ENCODE measurements at regions not wholly inside any gene's neighbourhood (a gene's known extent, or its start where the extent isn't known, plus 50 kb on each side); places are given as distances from the start of the nearest gene placed in this dataset.

GRCh38 chr6:12221856-12222255 is 68.3 kb upstream of the EDN1 start:
- Histone ChIP-seq H3K27me3 (no peaks in the 10 kb centered on the region), H3K4me3 (no peak overlapping the region), H3K4me1 (no peaks in the 10 kb centered on the region), H3K36me3 (no peaks in the 10 kb centered on the region), H3K9me3 (replicated peaks) (no peaks in the 10 kb centered on the region), H3K27ac (no peak overlapping the region)
- peak in 1 of 2 experiments; percentile 8 for DNase-seq

GRCh38 chr6:12222405-12223366 is 67.5 kb upstream of the EDN1 start:
- H3K9me3 ChIP-seq (replicated peaks) = no peaks in the 10 kb centered on the region
- H3K4me1 ChIP-seq = no peaks in the 10 kb centered on the region
- no peaks in the 10 kb centered on the region for H3K27me3 ChIP-seq
- DNase-seq = no peak
- H3K4me3 ChIP-seq = no peak overlapping the region
- H3K27ac ChIP-seq = no peak overlapping the region
- H3K36me3 ChIP-seq = no peaks in the 10 kb centered on the region

GRCh38 chr6:12223383-12223782 is 66.8 kb upstream of the EDN1 start:
- Histone ChIP-seq H3K9me3 (replicated peaks) (no peaks in the 10 kb centered on the region), H3K4me3 (no peak overlapping the region), H3K4me1 (no peaks in the 10 kb centered on the region), H3K27me3 (no peaks in the 10 kb centered on the region), H3K36me3 (no peaks in the 10 kb centered on the region), H3K27ac (no peak overlapping the region)
- DNase-seq = no peak

- Histone ChIP-seq H3K9me3 (replicated peaks) (no peaks in the 10 kb centered on the region), H3K27ac (no peak overlapping the region), H3K36me3 (no peaks in the 10 kb centered on the region), H3K4me1 (no peaks in the 10 kb centered on the region), H3K27me3 (no peaks in the 10 kb centered on the region), H3K4me3 (no peak overlapping the region)
- DNase-seq = no peak
Measured at GRCh38 chr6:12224251-12224650, 65.9 kb upstream of the EDN1 start.

GRCh38 chr6:12228447-12229146 is 61.6 kb upstream of the EDN1 start:
- H3K4me1 ChIP-seq = no peaks in the 10 kb centered on the region
- H3K27ac ChIP-seq = no peak overlapping the region
- no peaks in the 10 kb centered on the region for H3K36me3 ChIP-seq
- no peak overlapping the region for H3K4me3 ChIP-seq
- no peaks in the 10 kb centered on the region for H3K9me3 ChIP-seq (replicated peaks)
- DNase-seq = no peak
- H3K27me3 ChIP-seq = no peaks in the 10 kb centered on the region

- H3K36me3 ChIP-seq = no peaks in the 10 kb centered on the region
- H3K27me3 ChIP-seq = no peaks in the 10 kb centered on the region
- H3K9me3 ChIP-seq (replicated peaks) = no peaks in the 10 kb centered on the region
- no peak overlapping the region for H3K4me3 ChIP-seq
- H3K4me1 ChIP-seq = no peaks in the 10 kb centered on the region
- DNase-seq = no peak
- H3K27ac ChIP-seq = no peak overlapping the region
Measured at GRCh38 chr6:12229332-12229731, 60.8 kb upstream of the EDN1 start.

GRCh38 chr6:12230523-12230922 is 59.6 kb upstream of the EDN1 start:
- DNase-seq = no peak
- no peak overlapping the region for H3K4me3 ChIP-seq
- H3K4me1 ChIP-seq = no peaks in the 10 kb centered on the region
- no peaks in the 10 kb centered on the region for H3K36me3 ChIP-seq
- H3K27me3 ChIP-seq = no peaks in the 10 kb centered on the region
- no peaks in the 10 kb centered on the region for H3K9me3 ChIP-seq (replicated peaks)
- H3K27ac ChIP-seq = no peak overlapping the region

- no peaks in the 10 kb centered on the region for H3K36me3 ChIP-seq
- no peaks in the 10 kb centered on the region for H3K27me3 ChIP-seq
- H3K27ac ChIP-seq = no peak overlapping the region
- no peaks in the 10 kb centered on the region for H3K9me3 ChIP-seq (replicated peaks)
- DNase-seq = no peak
- H3K4me1 ChIP-seq = no peaks in the 10 kb centered on the region
- H3K4me3 ChIP-seq = no peak overlapping the region
Measured at GRCh38 chr6:12232339-12232738, 57.8 kb upstream of the EDN1 start.

GRCh38 chr6:12232821-12233220 is 57.3 kb upstream of the EDN1 start:
- Histone ChIP-seq H3K4me3 (no peak overlapping the region), H3K27me3 (no peaks in the 10 kb centered on the region), H3K36me3 (no peaks in the 10 kb centered on the region), H3K9me3 (replicated peaks) (no peaks in the 10 kb centered on the region), H3K27ac (no peak overlapping the region), H3K4me1 (no peaks in the 10 kb centered on the region)
- no peak for DNase-seq

GRCh38 chr6:12233693-12234571 is 56.2 kb upstream of the EDN1 start:
- no peaks in the 10 kb centered on the region for H3K4me1 ChIP-seq
- no peak overlapping the region for H3K4me3 ChIP-seq
- H3K27ac ChIP-seq = no peak overlapping the region
- no peaks in the 10 kb centered on the region for H3K36me3 ChIP-seq
- H3K27me3 ChIP-seq = no peaks in the 10 kb centered on the region
- no peaks in the 10 kb centered on the region for H3K9me3 ChIP-seq (replicated peaks)
- DNase-seq = peak; percentile 1 to 56

GRCh38 chr6:12235341-12235740 is 54.8 kb upstream of the EDN1 start:
- no peaks in the 10 kb centered on the region for H3K36me3 ChIP-seq
- no peaks in the 10 kb centered on the region for H3K4me1 ChIP-seq
- H3K4me3 ChIP-seq = no peak overlapping the region
- H3K27me3 ChIP-seq = no peaks in the 10 kb centered on the region
- no peaks in the 10 kb centered on the region for H3K9me3 ChIP-seq (replicated peaks)
- no peak overlapping the region for H3K27ac ChIP-seq
- DNase-seq = no peak

- Histone ChIP-seq H3K27ac (no peak overlapping the region), H3K4me1 (no peaks in the 10 kb centered on the region), H3K36me3 (no peaks in the 10 kb centered on the region), H3K4me3 (no peak overlapping the region), H3K9me3 (replicated peaks) (no peaks in the 10 kb centered on the region), H3K27me3 (no peaks in the 10 kb centered on the region)
- peak in 1 of 2 experiments; percentile 4 for DNase-seq
Measured at GRCh38 chr6:12238219-12238618, 51.9 kb upstream of the EDN1 start.

Measured in SJCRH30 (cell line).